GM23338 (cell line): ENCODE measurements at regions not wholly inside any gene's neighbourhood (a gene's known extent, or its start where the extent isn't known, plus 50 kb on each side); places are given as distances from the start of the nearest gene placed in this dataset.

Experiments used
- ATAC-seq: fragments of 200-7000 bp; cut with Tn5 transposase; 3 replicates; pipeline ENCODE4 v1.9.1; 2020
- DNase-seq: peaks from one replicate; pipeline ENCODE4 v3.0.0-alpha.2; 2015; ENCODE audit warnings: low spot score
- H2AFZ ChIP-seq: fragments of 200-600 bp; sonication (generic); 2 replicates; pipeline ENCODE4 v1.8.0; 2016; ENCODE audit warnings: antibody characterized with exemption, mild to moderate bottlenecking, moderate library complexity
- H3F3A ChIP-seq: fragments of 200-600 bp; sonication (generic); replicated peaks from 2 replicates; pipeline ENCODE4 v1.8.0; 2017; ENCODE audit warnings: antibody characterized with exemption, mixed run types, low read depth
- H3K27ac ChIP-seq: fragments of 200-600 bp; sonication (generic); 2 replicates; pipeline ENCODE4 v1.6.1; 2016; ENCODE audit warnings: low read depth
- H3K27me3 ChIP-seq: fragments of 200-600 bp; sonication (generic); 2 replicates; pipeline ENCODE4 v1.8.0; 2016; ENCODE audit warnings: mild to moderate bottlenecking, mixed run types, moderate library complexity; ENCODE audit not compliant: insufficient read depth
- H3K36me3 ChIP-seq: fragments of 200-600 bp; sonication (generic); 2 replicates; pipeline ENCODE4 v1.8.0; 2016; ENCODE audit warnings: mild to moderate bottlenecking; ENCODE audit not compliant: insufficient read depth
- H3K4me1 ChIP-seq: fragments of 200-600 bp; sonication (generic); 2 replicates; pipeline ENCODE4 v1.8.0; 2016; ENCODE audit warnings: mild to moderate bottlenecking, moderate library complexity; ENCODE audit not compliant: insufficient read depth
- H3K4me2 ChIP-seq: fragments of 200-600 bp; sonication (generic); 2 replicates; pipeline ENCODE4 v1.7.1; 2017; ENCODE audit warnings: mixed run types
- H3K4me3 ChIP-seq: fragments of 200-600 bp; sonication (generic); 2 replicates; pipeline ENCODE4 v1.6.1; 2016; ENCODE audit warnings: mixed run types
- H3K79me2 ChIP-seq: fragments of 200-600 bp; sonication (generic); replicated peaks from 2 replicates; pipeline ENCODE4 v1.8.0; 2017; ENCODE audit warnings: mild to moderate bottlenecking; ENCODE audit not compliant: insufficient read depth
- H3K9me2 ChIP-seq: fragments of 200-600 bp; sonication (generic); 2 replicates; pipeline ENCODE4 v1.8.0; 2017; ENCODE audit not compliant: insufficient read depth
- H4K20me1 ChIP-seq: fragments of 200-600 bp; sonication (generic); replicated peaks from 2 replicates; pipeline ENCODE4 v1.8.0; 2017; ENCODE audit warnings: mild to moderate bottlenecking; ENCODE audit not compliant: insufficient read depth
- H3K27ac Mint-ChIP-seq: 2 replicates; pipeline ENCODE4 v1.8.0; 2020; ENCODE audit warnings: inconsistent platforms, mild to moderate bottlenecking, moderate library complexity, mixed read lengths
- H3K27me3 Mint-ChIP-seq: 3 replicates; pipeline ENCODE4 v1.8.0; 2022; ENCODE audit warnings: low read depth, mild to moderate bottlenecking, moderate library complexity, mixed read lengths, inconsistent platforms; ENCODE audit not compliant: insufficient read depth, poor library complexity
- H3K36me3 Mint-ChIP-seq: 3 replicates; pipeline ENCODE4 v1.8.0; 2021; ENCODE audit warnings: low read depth, mild to moderate bottlenecking, inconsistent platforms, moderate library complexity, mixed read lengths
- H3K4me1 Mint-ChIP-seq: 3 replicates; pipeline ENCODE4 v1.8.0; 2020; ENCODE audit warnings: mild to moderate bottlenecking, inconsistent platforms, mixed read lengths
- H3K4me3 Mint-ChIP-seq: 3 replicates; pipeline ENCODE4 v1.8.0; 2021; ENCODE audit warnings: moderate library complexity, mild to moderate bottlenecking, inconsistent platforms, mixed read lengths
- H3K9me3 Mint-ChIP-seq: 3 replicates; pipeline ENCODE4 v1.8.0; 2020; ENCODE audit warnings: moderate library complexity, mild to moderate bottlenecking, inconsistent platforms, mixed read lengths
- CREB1 ChIP-seq: fragments of 250-450 bp; sonication (Bioruptor Pico); IDR thresholded peaks from 2 replicates; pipeline ENCODE4 v1.5.0; 2020; ENCODE audit warnings: low read depth, mild to moderate bottlenecking, moderate library complexity
- CTCF ChIP-seq, 2 experiments: fragments of 200-600 bp in 1 of 2; sonication (generic) in 1 of 2; conservative IDR thresholded peaks; 2 replicates each; pipeline versions ENCODE4 v1.5.1 to v1.6.1; 2016 to 2017; ENCODE audit warnings: antibody characterized with exemption in 2 of 2, low read depth in 2 of 2, mild to moderate bottlenecking in 2 of 2, moderate library complexity in 1 of 2
- EZH2 ChIP-seq: fragments of 200-600 bp; sonication (generic); IDR thresholded peaks from one replicate; pipeline ENCODE4 v1.8.0; 2017; ENCODE audit warnings: antibody characterized with exemption, mild to moderate bottlenecking, low read depth; ENCODE audit not compliant: unreplicated experiment
- NANOG ChIP-seq: IDR thresholded peaks from 2 replicates; pipeline ENCODE4 v1.6.1; 2016; ENCODE audit warnings: antibody characterized with exemption, borderline replicate concordance
- POLR2AphosphoS5 ChIP-seq: IDR thresholded peaks from 2 replicates; pipeline ENCODE4 v1.6.1; 2016; ENCODE audit warnings: antibody characterized with exemption, low read depth
- REST ChIP-seq: IDR thresholded peaks from one replicate; pipeline ENCODE4 v1.6.1; 2018; ENCODE audit warnings: antibody characterized with exemption; ENCODE audit not compliant: unreplicated experiment
- STAT1 ChIP-seq: IDR thresholded peaks from one replicate; pipeline ENCODE4 v1.6.1; 2016; ENCODE audit warnings: antibody characterized with exemption; ENCODE audit not compliant: unreplicated experiment
- ZNF331 ChIP-seq: fragments of 250-450 bp; sonication (Bioruptor Pico); IDR thresholded peaks from 2 replicates; pipeline ENCODE4 v1.5.0; 2020; ENCODE audit warnings: low read depth, mild to moderate bottlenecking, moderate library complexity
- ZNF462 ChIP-seq: fragments of 250-450 bp; sonication (Bioruptor Pico); IDR thresholded peaks from 2 replicates; pipeline ENCODE4 v1.5.0; 2020; ENCODE audit warnings: mild to moderate bottlenecking, moderate library complexity

- Mint-ChIP-seq H3K27me3 (no peaks in the 10 kb centered on the region), H3K27ac (no peak overlapping the region), H3K36me3 (no peaks in the 10 kb centered on the region), H3K4me3 (no peak overlapping the region), H3K4me1 (no peaks in the 10 kb centered on the region), H3K9me3 (no peaks in the 10 kb centered on the region)
- Histone ChIP-seq H3K36me3 (no peaks in the 10 kb centered on the region), H3K9me2 (no peaks in the 10 kb centered on the region), H3F3A (no peaks in the 10 kb centered on the region), H3K4me1 (no peaks in the 10 kb centered on the region), H3K79me2 (no peaks in the 10 kb centered on the region), H3K27me3 (no peaks in the 10 kb centered on the region), H4K20me1 (no peaks in the 10 kb centered on the region), H2AFZ (no peak overlapping the region), H3K4me2 (no peak overlapping the region), H3K27ac (no peak overlapping the region), H3K4me3 (no peak overlapping the region)
- TF ChIP-seq EZH2 (no peak), ZNF462 (no peak), NANOG (no peak), ZNF331 (CRISPR knock-in tag) (no peak), CTCF (conservative IDR thresholded peaks at IDR 0.05; ENCODE audit: low read depth in 2 of 2) (no peak), REST (no peak), STAT1 (no peak), POLR2AphosphoS5 (no peak), CREB1 (no peak)
- no peak for ATAC-seq
- DNase-seq = no peak
Observed at GRCh38 chr4:98781641-98782357, 123.4 kb upstream of the TSPAN5 start.
